ENCODE measurements at regions not wholly inside any gene's neighbourhood (a gene's known extent, or its start where the extent isn't known, plus 50 kb on each side); places are given as distances from the start of the nearest gene placed in this dataset.

DNA sequence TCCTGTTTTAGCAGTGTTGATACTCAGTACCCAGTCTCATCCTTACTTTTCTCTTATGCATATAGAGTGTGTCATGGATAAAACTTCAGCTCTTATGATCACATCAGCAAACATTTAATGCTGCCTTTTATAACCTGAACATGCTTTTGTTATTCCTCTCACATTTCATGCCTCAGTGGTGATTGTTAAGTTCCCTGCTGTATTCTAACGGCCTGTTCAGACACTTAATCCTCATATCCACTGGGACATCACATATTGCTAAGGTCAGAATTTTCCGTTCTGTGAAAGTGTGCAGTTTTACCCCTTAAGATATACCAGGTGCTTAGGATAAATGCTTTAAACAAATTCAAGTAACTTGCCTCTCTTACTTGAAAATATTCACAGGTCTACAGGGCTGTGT is 268.7 kb upstream of the SEL1L start:
- Mint-ChIP-seq H3K36me3 (ENCODE audit: insufficient read depth) (no peaks in the 10 kb centered on the region), H3K9me3 (no peaks in the 10 kb centered on the region), H3K4me1 (ENCODE audit: low read depth) (no peaks in the 10 kb centered on the region), H3K27me3 (ENCODE audit: low read depth) (no peaks in the 10 kb centered on the region), H3K4me3 (no peak overlapping the region)
- ATAC-seq (no peak), DNase-seq (no peak)

DNA sequence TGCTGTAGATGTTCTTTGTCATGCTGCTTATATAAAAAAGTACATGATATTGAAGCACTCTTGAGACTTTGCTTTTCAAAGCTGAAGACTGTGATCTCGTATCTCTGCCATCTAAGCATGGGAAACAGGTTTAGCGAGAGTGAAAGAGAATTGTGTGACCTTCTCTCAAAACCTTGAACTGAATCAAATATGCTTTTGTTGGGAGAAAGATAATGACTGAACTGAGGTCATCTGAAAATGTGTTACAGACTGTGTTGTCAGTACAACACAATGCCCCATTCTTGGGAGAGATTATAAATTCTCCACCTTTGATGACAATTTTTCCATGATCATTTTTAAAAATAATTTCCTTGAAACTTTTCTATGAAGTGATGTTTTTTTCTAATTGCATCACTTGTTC is 272.1 kb upstream of the SEL1L start:
- Mint-ChIP-seq H3K4me1 (ENCODE audit: low read depth) (no peaks in the 10 kb centered on the region), H3K9me3 (no peaks in the 10 kb centered on the region), H3K27me3 (ENCODE audit: low read depth) (no peaks in the 10 kb centered on the region), H3K4me3 (no peak overlapping the region), H3K36me3 (ENCODE audit: insufficient read depth) (no peaks in the 10 kb centered on the region)
- ATAC-seq = no peak
- no peak for DNase-seq

DNA sequence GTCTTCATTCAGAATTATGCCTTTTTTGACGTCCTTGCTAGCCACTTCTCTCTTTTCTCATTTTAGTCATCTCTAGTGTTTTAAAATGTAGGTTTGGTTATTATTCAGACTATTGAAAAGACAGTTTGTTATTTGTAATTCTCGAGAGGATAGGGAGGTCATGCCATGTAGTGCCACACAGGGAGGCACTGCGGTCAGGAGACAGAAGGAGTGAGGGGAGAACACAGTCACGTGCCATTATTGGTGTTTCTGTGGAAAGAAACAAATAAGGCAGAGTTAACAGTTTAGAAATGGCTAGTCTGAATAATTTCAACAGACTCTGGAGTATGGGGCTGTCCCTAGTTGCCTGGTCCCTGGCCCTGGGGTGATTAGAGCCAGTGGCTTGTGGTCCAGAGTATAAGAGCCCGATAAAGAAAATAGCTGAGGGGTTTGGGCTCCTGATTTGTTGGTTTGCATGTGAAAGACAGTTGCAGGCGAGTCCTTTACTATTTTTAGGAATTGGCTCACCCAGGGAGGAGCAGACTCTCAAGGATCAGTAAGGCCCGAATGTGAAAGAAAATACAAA is 278.1 kb upstream of the SEL1L start:
- ATAC-seq = no peak
- Mint-ChIP-seq H3K27me3 (ENCODE audit: low read depth) (no peaks in the 10 kb centered on the region), H3K4me3 (no peak overlapping the region), H3K9me3 (no peaks in the 10 kb centered on the region), H3K36me3 (ENCODE audit: insufficient read depth) (no peaks in the 10 kb centered on the region), H3K4me1 (ENCODE audit: low read depth) (no peaks in the 10 kb centered on the region)
- DNase-seq = no peak

DNA sequence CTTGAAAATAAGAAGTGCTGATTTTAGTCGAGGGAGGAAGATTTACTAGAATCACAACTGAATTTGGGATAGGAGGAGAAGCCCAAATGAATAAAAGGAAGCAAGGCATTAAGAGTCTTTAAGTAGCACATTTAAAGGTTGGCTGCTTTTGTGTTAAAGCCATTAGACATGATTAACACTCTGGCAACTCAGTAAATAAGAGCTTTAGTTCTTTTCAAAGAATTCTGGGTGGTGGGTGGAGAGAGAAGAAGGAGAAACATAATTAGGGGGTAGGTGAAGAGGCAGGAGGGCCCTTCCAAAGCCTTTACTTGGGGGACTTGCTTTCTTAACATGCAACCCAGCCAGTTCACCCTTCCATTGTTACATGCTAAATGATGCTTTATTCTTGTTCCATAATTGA is 284.6 kb upstream of the SEL1L start:
- Mint-ChIP-seq H3K4me1 (ENCODE audit: low read depth) (no peaks in the 10 kb centered on the region), H3K9me3 (no peaks in the 10 kb centered on the region), H3K27me3 (ENCODE audit: low read depth) (no peaks in the 10 kb centered on the region), H3K36me3 (ENCODE audit: insufficient read depth) (no peaks in the 10 kb centered on the region), H3K4me3 (no peak overlapping the region)
- ATAC-seq (no peak), DNase-seq (no peak)

DNA sequence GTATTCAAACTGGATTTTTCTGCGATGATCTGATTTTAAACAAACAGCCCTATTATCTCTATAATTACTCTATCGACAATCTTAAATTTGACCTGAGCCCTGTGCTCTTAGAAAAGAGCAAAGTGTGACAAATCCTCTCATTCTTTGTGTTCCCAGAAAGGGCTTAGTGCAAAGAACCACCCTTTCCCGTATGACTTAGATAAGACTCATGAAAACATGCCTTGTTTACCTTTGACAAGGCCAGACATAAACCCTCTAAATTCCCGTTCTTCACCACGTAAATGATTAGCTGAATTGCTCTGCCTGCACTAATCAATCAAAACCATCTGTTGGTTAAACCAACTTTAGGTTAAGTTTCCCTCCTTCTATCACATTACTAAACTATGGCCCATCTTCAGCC is 285.7 kb upstream of the SEL1L start:
- Mint-ChIP-seq H3K9me3 (peaks cover 4% of the 10 kb centered on the region), H3K36me3 (ENCODE audit: insufficient read depth) (no peaks in the 10 kb centered on the region)

DNA sequence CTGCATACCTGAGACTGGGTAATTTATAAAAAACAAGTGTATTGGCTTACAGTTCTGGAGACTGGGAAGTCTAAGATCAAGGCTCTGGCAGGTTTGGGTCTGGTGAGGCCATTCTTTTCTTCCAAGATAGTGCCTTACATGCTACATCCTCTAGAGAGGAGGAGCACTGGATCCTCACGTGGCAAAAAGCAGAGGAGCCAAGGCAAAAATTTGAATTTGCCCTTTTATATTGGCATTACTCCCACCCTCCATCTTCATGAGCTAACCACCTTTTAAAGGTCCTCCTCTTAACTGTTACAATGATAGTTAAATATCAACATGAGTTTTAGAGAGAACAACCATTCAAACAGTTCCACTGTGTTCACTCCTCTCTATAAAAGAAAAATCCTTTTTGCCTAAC is 286.3 kb upstream of the SEL1L start:
- no peak for ATAC-seq
- DNase-seq = no peak
- H3K9me3 Mint-ChIP-seq = peaks cover 4% of the 10 kb centered on the region

More for the DNA sequence above, 285.7 kb upstream of the SEL1L start:
- Mint-ChIP-seq H3K4me3 (no peak overlapping the region), H3K27me3 (ENCODE audit: low read depth) (no peaks in the 10 kb centered on the region), H3K4me1 (ENCODE audit: low read depth) (no peaks in the 10 kb centered on the region)
- DNase-seq (no peak), ATAC-seq (no peak)

DNA sequence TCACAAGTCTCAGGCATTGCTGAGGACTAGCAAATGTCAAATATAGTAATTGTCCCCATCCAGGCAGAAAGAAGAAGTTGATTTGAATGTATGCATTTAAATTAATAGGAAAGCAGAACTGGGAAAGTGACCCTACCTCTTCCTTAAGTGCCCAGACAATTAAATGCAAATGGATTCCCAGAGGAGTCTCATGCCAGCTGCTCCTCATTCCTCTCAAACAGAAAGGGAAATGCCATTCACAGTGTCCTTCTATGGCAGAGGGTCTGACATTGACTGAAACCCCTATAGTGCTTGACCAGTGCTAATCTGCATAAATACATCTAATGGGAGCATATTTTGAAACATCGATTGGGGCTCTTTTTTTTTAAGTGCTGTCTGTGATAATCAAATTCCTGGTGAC is 292.4 kb upstream of the SEL1L start:
- DNase-seq (no peak), ATAC-seq (no peak)
- peaks cover 4% of the 10 kb centered on the region for H3K9me3 Mint-ChIP-seq
- no peaks in the 10 kb centered on the region for H3K27me3 Mint-ChIP-seq (ENCODE audit: low read depth)
- no peaks in the 10 kb centered on the region for H3K36me3 Mint-ChIP-seq (ENCODE audit: insufficient read depth)
- H3K4me3 Mint-ChIP-seq = no peak overlapping the region
- no peaks in the 10 kb centered on the region for H3K4me1 Mint-ChIP-seq (ENCODE audit: low read depth)

More for the DNA sequence above, 286.3 kb upstream of the SEL1L start:
- no peak overlapping the region for H3K4me3 Mint-ChIP-seq
- no peaks in the 10 kb centered on the region for H3K27me3 Mint-ChIP-seq (ENCODE audit: low read depth)
- no peaks in the 10 kb centered on the region for H3K4me1 Mint-ChIP-seq (ENCODE audit: low read depth)
- H3K36me3 Mint-ChIP-seq (ENCODE audit: insufficient read depth) = no peaks in the 10 kb centered on the region

DNA sequence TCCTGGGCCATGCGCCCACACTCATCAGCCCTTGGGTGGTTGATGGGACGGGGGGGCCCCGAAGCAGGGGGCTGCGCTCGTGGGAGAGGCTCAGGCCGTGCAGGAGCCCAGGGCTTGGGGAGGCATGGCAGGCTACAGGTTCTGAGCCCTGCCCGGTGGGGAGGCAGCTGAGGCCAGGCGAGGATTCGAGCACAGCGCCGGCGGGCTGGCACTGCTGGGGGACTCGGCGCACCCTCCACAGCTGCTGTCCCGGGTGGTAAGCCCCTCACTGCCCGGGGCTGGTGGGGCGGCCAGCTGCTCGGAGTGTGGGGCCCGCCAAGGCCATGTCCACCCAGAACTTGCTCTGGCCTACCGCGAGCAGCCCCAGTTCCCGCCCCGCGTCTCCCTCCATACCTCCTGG is 295.8 kb upstream of the SEL1L start:
- H3K27me3 Mint-ChIP-seq (ENCODE audit: low read depth) = no peaks in the 10 kb centered on the region
- ATAC-seq = no peak
- H3K9me3 Mint-ChIP-seq = peaks cover 5% of the 10 kb centered on the region
- no peaks in the 10 kb centered on the region for H3K4me1 Mint-ChIP-seq (ENCODE audit: low read depth)
- no peak overlapping the region for H3K4me3 Mint-ChIP-seq
- no peaks in the 10 kb centered on the region for H3K36me3 Mint-ChIP-seq (ENCODE audit: insufficient read depth)
- no peak for DNase-seq

DNA sequence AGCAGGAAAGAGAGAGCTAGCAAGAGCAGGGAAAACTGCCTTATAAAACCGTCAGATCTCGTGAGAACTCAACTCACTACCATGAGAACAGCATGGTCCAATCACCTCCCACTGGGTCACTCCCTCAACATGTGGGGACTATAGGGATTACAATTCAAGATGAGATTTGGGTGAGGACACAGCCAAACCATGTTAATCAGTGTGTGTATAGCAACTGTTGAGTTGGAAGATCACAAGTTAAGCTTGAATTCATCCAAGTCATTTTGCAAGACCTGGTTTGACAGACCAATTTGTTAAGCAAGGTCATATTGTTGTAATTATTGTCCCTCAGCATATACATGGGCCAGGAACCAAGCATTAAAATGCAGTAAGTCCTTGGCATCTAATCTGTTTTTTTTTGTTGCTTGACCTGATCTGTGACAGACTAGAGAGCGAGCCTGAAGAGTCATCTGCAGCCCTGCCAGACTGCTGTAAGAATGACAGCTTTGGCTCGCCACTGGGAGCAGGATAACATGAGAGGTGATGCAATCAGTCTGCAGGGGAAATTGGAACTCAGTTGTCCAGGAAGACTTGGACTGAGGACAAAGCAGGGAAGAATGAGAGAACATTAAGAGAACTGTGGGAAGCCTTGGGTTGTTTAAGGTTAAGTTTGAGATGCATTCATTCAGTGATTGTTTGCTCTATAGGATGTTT is 297.6 kb upstream of the SEL1L start:
- ATAC-seq (no peak), DNase-seq (no peak)
- H3K9me3 Mint-ChIP-seq = peaks cover 12% of the 10 kb centered on the region
- H3K36me3 Mint-ChIP-seq (ENCODE audit: insufficient read depth) = peaks cover 1% of the 10 kb centered on the region
- no peaks in the 10 kb centered on the region for H3K4me1 Mint-ChIP-seq (ENCODE audit: low read depth)
- H3K4me3 Mint-ChIP-seq = no peak overlapping the region
- H3K27me3 Mint-ChIP-seq (ENCODE audit: low read depth) = no peaks in the 10 kb centered on the region

DNA sequence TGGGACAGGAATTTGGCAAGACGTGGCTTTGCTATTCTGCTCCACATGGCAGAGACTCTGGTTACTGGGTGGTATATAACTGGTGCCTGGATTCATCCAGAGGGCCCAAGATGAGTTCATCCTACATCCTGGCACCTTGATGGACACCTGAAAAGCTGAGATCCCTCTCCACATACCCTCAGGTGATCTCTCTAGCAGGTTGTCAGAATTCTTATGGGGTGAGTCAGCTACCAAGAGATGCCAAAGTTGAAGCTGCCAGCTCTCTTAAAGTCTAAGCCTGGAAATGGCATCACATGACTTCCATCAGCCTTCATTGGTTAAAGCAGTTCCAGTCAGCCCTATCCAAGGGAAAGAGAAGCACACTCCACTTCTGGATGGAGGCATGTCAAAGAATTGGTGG is 300.7 kb upstream of the SEL1L start:
- H3K4me1 Mint-ChIP-seq (ENCODE audit: low read depth) = no peaks in the 10 kb centered on the region
- DNase-seq (no peak), ATAC-seq (no peak)
- peaks cover 12% of the 10 kb centered on the region for H3K9me3 Mint-ChIP-seq
- H3K36me3 Mint-ChIP-seq (ENCODE audit: insufficient read depth) = peaks cover 1% of the 10 kb centered on the region
- H3K27me3 Mint-ChIP-seq (ENCODE audit: low read depth) = no peaks in the 10 kb centered on the region
- H3K4me3 Mint-ChIP-seq = no peak overlapping the region

DNA sequence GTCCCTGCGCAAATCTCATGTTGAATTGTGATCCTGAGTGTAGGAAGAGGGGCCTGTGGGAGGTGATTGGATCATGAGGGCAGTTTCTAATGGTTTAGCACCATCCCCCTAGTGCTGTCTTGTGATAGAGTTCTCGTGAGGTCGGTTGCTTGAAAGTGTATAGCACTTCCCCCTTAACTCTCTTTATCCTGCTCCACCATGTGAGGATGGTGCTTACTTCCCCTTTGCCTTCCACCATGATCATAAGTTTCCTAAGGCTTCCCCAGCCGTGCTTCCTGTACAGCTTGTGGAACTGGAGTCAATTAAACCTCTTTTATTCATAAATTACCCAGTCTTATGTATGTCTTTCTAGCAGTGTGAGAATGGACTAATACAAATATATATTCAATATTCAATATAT is 303.7 kb upstream of the SEL1L start:
- H3K4me3 Mint-ChIP-seq = no peak overlapping the region
- H3K9me3 Mint-ChIP-seq = peaks cover 12% of the 10 kb centered on the region
- H3K4me1 Mint-ChIP-seq (ENCODE audit: low read depth) = no peaks in the 10 kb centered on the region
- no peaks in the 10 kb centered on the region for H3K27me3 Mint-ChIP-seq (ENCODE audit: low read depth)
- DNase-seq (no peak), ATAC-seq (no peak)
- peaks cover 1% of the 10 kb centered on the region for H3K36me3 Mint-ChIP-seq (ENCODE audit: insufficient read depth)

DNA sequence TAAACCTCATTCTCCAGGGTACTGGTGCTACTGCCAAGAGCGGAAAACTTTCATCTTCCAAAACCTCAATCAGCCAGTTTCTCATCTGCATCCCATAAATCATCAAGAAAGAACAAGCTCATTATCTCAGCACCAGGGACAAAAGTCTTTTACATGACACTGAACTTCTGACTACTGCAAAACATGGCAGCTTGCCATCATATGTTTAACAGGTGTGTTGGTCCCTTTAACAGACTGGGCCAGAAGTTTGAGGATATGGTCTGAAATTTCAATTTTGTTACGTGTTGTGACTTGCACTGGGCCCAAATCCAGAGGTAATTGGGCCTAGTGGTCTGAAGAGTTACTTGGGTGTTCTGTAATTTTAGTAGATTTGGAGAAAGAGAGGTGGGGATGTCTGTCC is 305.4 kb upstream of the SEL1L start:
- H3K4me3 Mint-ChIP-seq = no peak overlapping the region

DNA sequence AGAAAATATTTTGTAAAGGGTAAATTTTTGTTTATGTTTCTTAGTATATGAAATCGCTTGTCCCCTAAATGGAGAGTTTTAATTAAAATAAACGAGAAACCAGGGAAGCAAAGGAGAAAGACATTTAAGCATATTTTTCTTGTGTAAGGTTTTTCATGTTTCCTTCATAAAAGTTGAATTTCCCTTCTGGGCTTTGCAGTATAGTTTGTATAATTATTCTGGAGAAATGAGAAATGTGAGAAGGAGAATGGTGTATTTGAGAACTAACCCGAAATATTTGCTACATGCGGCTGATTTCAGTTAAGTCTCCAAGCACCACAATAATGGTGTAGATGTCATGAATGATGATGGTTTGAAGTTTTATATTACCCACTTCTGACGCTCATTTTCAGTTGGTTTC is 307.7 kb upstream of the SEL1L start:
- Mint-ChIP-seq H3K4me3 (no peak overlapping the region), H3K36me3 (ENCODE audit: insufficient read depth) (no peaks in the 10 kb centered on the region), H3K27me3 (ENCODE audit: low read depth) (no peaks in the 10 kb centered on the region), H3K9me3 (peaks cover 8% of the 10 kb centered on the region), H3K4me1 (ENCODE audit: low read depth) (no peaks in the 10 kb centered on the region)
- no peak for DNase-seq
- no peak for ATAC-seq

More for the DNA sequence above, 305.4 kb upstream of the SEL1L start:
- Mint-ChIP-seq H3K9me3 (peaks cover 11% of the 10 kb centered on the region), H3K36me3 (ENCODE audit: insufficient read depth) (peaks cover 1% of the 10 kb centered on the region), H3K4me1 (ENCODE audit: low read depth) (no peaks in the 10 kb centered on the region), H3K27me3 (ENCODE audit: low read depth) (no peaks in the 10 kb centered on the region)
- ATAC-seq (no peak), DNase-seq (no peak)

DNA sequence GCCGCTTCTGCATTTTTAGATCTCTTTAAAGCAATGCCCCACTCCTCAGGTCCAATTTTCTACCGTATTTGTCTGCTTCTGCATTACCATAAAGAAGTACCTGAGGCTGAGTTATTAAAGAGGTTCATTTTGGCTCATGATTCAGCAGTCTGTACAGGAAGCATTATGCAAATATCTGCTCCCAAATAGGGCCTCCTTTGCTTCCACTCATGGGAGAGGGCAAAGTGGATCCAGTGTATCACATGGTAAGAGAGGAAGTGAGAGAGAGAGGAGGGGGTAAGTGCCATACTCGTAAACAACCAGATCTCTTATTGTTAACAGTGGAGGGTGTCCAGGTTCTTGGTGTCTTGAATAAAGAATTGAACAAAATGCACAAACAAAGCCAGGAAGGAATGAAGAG is 316.1 kb upstream of the SEL1L start:
- peaks cover 16% of the 10 kb centered on the region for H3K9me3 Mint-ChIP-seq

DNA sequence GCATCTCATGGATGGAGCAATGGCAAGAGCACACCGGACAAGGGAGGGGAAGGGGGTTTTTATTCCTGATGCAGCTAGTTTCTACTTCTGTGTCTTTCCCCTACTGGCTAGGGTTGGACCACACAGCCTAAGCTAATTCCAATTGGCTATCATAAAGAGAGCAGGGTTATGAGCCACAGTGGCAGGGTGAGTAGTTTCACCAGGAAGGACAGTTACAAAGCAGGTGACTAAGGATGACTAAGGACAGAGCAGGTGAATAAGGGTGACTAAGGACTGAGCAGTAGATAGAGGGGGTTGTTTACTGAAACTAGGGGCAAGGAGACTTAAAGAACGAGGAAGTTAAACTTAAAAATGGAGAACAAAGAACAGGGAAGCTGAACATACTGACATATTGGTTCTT is 321.4 kb upstream of the SEL1L start:
- no peak overlapping the region for H3K4me3 Mint-ChIP-seq
- H3K27me3 Mint-ChIP-seq (ENCODE audit: low read depth) = peaks cover 2% of the 10 kb centered on the region
- H3K4me1 Mint-ChIP-seq (ENCODE audit: low read depth) = no peaks in the 10 kb centered on the region
- no peak for DNase-seq
- H3K9me3 Mint-ChIP-seq = peaks cover 25% of the 10 kb centered on the region
- no peak for ATAC-seq
- no peaks in the 10 kb centered on the region for H3K36me3 Mint-ChIP-seq (ENCODE audit: insufficient read depth)

More for the DNA sequence above, 316.1 kb upstream of the SEL1L start:
- H3K27me3 Mint-ChIP-seq (ENCODE audit: low read depth) = no peaks in the 10 kb centered on the region
- DNase-seq = no peak
- no peaks in the 10 kb centered on the region for H3K36me3 Mint-ChIP-seq (ENCODE audit: insufficient read depth)
- no peaks in the 10 kb centered on the region for H3K4me1 Mint-ChIP-seq (ENCODE audit: low read depth)
- no peak for ATAC-seq
- H3K4me3 Mint-ChIP-seq = no peak overlapping the region
